G401.6 (cell line): ENCODE measurements at regions not wholly inside any gene's neighbourhood (a gene's known extent, or its start where the extent isn't known, plus 50 kb on each side); places are given as distances from the start of the nearest gene placed in this dataset.
"Not testable (repeated sequence)": the region's sequence is repeated elsewhere in the genome, so short reads cannot be mapped to it uniquely, and the experiment has no call there.

ENCODE experiments used
- FAIRE-seq: peaks from 2 replicates; lab custom pipeline; 2012; peaks lifted over from hg19 to GRCh38; lab: Jason Lieb, UNC

GRCh38 chr6:133052465-133052864, 188.7 kb upstream of the EYA4 start:
- no peak for FAIRE-seq

- FAIRE-seq = no peak
Observed at GRCh38 chr6:133055441-133055966, 185.7 kb upstream of the EYA4 start.

DNA sequence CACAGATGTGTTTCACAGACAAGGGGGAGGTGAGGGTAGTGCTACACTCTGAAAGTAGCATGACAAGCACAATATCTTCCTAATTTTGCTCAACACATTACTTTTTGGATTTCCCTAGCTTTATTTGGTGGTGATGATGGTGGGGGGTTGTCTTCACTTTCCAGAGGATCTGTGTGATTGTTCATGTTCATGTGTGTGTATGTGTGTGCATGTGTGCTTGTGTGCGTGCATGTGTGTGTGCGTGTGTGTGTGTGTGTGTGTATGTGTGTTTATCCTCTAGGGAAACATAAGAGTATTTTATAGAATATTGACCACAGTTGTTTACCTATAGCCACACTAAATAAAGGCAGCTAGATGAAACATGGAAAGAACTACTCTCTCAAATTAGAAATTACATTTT, 183.8 kb upstream of the EYA4 start:
- no peak for FAIRE-seq

DNA sequence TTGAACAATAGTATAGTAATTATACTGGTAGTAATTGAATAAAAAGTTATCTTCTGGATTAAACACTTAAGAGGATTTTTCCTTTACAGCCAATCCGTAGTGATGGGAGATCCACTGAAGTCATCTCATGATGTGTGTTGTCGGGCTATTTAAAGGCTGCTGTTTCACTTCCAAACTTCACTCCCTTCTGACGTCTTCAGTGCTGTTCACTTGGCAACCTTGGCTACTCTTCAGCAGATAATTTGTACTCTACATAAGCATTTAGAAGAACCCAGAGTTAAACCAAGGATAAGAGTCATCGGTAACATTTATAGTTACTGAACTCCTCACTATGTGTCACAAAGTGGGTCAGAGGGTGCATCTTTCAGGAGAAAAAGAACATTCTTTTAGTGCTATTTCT, 179.1 kb upstream of the EYA4 start:
- FAIRE-seq = no peak

- FAIRE-seq = no peak
Observed at GRCh38 chr6:133062696-133063306, 178.4 kb upstream of the EYA4 start.

DNA sequence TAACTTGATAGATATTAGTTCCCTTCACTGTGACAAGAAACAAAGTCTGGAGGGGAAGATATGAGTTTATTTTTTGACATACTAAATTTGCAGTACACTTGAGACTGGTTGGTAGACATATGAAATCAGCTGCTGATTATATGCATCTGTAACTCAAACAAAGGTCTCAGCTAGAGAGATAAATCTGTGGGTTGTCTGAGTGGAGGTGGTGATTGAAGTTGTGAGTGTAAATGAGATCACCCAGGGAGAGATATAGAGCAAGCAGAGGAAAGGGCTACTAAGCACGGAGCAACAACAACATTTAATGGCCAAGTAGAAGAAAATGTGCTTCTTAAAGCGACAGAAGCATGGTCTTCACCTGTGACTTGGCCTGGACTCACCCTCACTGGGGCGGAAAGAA, 173.2 kb upstream of the EYA4 start:
- FAIRE-seq = no peak

DNA sequence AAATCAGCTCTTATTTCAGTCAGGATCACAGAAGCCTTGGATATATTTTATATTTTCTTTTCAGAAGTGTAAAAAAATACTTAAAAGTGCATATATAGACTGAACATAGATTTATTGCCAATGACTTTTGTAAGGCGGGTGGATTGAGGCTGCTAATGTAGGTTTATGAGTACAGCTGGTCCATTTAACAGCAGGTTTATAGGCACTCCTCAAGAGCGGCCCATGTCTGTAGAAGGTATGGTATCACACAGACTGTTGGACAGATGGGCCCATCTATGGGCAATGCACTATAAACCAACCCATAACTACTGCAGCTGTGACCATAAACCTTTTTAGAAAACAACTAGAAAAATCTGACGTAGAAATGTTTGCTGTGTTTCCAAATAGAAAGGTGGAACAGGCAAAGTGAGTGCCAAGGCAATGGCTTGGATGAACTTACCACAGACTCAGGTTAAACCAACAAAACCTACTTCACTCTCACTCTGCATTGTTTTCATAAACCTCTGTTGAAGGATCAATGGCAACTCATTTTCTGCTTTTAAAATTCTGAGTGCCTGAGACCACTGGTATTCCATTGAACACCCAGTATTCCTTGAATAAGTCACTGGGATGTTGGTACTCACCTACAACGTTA, 170.6 kb upstream of the EYA4 start:
- no peak for FAIRE-seq

- FAIRE-seq = no peak
Observed at GRCh38 chr6:133079901-133080300, 161.3 kb upstream of the EYA4 start.

DNA sequence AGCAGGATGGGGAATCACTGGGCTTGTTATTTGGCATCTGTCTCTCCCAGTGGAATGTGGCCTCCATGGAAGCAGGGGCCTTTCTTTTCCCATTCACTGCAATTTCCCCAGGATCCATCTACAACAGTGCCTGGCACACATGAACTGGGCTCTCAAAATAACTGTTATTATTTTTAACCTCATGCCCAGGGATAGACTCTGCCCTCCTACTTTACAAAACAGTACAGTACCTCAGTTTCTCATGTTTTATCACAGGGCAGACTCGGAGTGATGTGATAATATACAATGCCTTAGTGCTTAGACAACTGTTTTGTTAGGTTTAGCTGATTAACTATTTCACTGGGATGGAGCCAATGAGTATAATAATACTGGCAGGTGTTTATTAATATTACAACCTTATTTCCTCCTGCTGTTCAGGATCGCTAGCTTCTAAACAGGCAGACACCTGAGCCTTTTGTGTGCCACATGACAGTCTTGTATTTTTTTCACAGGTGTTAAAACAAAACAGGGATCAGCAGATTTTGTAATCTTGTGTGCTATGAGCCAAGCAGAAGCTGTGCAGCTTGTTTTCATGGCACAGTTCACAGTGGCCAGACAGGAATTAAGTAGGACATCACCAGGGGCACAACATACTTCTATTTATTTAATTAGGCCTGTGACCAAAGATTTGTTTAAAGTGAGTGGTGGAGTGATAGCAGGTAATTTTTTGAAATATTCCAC, 157.7 kb upstream of the EYA4 start:
- FAIRE-seq = no peak

DNA sequence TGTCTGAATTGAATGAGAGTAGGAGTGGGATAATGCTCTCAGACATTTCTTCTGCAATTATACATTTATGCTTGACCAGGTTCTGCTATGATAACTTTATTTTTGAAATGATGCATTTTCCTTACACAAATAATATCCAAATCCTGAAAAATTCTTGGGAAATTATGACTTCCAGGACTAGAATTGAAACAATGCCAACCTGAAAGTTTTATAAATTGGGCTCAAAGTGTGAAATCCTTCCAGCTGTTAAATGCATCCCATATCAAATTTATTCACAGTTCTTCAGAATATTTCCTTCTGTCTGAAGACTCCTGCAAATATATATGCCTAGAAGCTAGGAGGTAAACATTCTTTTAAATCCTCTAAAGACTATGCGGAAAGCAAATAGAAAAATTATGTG, 155.7 kb upstream of the EYA4 start:
- FAIRE-seq = no peak

- no peak for FAIRE-seq
Observed at GRCh38 chr6:133085896-133086295, 155.3 kb upstream of the EYA4 start.

DNA sequence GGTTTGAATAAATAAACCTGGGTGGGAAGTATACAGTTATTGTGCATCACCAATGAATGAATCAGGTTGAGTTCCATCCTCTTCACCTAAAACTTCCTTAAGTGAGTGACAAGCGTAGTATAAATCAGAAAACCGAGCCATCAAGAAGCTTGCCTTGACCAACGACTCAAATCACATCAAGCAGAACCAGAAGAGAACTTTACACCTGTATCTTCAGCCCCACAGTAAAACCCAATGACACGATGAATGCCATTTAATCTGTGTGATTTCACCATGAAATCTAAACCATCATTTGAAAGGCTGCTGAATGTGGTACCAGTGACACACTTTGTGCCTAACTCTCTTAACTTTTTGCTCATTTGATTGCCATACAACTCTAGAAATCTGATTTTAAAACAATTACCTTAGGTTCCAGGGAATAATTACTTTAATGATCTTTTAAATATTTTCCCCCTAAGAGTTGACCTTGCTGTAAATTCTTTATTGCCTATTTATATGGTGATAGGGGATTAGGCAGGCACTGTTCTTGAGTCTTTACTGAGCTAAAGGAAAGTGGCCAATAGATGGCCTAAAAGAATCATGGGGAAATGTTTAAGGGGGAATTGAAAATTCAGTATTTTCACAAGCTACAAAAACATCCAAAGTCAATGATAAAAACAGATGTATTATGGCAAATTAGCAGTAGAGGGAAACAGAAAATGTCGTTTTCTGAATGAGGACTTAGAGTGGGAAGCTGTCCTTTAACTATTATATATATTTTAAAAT, 152.0 kb upstream of the EYA4 start:
- FAIRE-seq = no peak

DNA sequence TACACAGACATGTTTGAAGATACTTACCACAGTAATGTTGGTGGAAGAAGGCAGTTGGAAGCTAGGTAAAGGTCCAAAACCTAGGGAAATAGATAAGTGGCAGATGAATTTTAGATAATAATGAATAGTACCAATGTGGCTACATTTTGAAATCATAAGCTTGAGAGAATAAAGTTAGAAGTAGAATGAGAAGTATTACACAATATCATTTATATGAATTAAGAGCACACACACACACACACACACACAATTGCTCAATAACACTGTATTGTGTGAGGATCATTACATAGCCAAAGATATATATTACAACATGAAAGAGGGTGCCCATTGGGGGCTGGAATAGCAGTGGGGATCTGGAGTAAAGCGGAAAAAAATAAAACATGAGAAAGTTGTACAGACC, 149.0 kb upstream of the EYA4 start:
- no peak for FAIRE-seq

DNA sequence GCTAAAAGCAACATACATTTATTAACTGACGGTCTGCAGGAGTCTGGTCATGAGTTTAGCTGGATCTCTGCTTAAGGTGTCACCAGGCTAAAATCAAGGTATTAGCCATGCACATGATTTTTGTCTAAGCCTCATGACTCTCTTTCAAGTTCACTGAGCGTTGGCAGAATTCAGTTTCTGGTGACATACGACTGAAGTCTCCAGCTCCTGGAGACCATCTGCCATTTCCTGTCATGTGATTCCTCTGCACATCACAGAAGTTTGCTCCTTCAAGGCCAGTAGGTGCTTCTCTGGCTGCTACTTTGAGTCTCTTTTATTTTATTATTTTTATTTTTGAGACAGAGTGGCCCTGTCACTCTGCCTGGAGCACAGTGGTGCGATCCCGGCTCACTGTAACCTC, 148.4 kb upstream of the EYA4 start:
- FAIRE-seq = no peak

GRCh38 chr6:133093211-133093610, 147.9 kb upstream of the EYA4 start:
- FAIRE-seq = not testable (repeated sequence)

DNA sequence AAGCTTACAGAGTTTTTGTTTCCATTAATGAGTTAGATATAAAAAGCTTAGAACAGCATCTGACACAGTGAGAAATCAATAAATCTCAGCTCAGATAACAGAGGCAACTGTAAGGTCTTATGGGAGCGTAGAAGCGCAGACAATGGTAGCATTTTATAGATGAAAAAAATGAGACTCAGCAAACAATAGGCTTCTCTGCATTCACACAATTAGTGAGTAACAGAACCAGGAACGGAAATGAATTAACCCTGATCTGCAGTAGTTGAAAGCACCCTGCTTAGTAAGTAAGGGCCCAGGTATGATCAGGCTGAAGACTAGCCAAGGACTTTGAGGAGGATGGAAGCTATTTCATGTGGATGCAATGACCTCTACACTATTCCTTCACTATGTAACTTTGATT, 147.2 kb upstream of the EYA4 start:
- no peak for FAIRE-seq

DNA sequence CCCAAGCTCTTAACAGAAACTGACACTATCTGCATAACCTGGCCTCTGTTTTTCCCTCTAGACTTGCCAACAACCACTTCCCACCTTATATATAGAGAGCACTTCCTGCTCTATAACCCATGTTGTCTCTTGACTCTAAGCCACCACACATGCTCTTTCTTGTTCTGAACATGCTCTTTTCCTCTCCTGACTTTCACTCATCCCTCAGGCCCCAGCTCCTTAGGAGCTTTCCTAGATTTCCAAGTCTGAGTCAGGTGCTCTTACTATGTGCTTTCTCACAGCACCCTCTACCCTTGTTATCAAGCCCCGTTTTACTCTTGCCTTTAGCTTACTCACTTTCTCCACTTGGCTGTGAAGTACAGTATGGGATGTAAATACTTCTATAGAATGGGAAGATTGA, 143.9 kb upstream of the EYA4 start:
- FAIRE-seq = no peak

DNA sequence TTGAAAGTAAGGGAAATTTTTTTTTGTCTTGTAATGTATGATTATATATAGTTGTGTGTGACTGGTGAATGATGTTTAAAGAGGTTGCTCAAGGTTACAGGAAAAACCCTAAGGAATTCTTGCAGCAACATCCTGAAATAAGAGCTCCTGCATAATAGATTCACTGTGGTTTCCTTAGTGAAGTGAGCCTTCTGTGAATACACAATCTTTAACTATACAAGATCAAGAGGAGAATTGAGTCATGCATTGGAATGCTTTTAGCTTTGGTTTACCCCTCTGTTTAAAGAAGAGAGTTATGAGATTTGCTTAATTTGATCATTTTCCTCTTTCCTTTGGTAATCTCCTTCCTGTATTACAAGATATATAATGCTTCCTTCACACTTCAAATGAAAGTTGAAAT, 141.6 kb upstream of the EYA4 start:
- FAIRE-seq = no peak

GRCh38 chr6:133100865-133101264, 140.3 kb upstream of the EYA4 start:
- FAIRE-seq = no peak

DNA sequence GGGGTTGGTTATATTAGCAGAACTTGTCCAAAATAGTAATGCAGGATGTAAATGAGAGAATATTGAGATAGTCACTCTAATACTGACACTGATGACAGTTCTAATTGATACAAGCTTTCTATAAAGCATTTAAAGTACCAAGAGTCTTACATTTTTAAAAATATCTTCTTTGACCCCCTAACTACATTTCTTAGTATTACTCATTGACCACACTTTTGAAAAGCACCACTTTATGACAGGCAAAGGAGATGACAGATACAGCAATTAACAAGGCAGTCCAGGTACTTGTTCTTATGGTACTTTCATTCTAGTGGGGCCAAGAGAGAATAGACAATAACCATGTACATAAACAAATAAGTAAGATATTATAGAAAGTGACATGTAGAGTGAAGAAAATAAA, 139.4 kb upstream of the EYA4 start:
- no peak for FAIRE-seq

- no peak for FAIRE-seq
Observed at GRCh38 chr6:133106934-133107333, 134.2 kb upstream of the EYA4 start.

DNA sequence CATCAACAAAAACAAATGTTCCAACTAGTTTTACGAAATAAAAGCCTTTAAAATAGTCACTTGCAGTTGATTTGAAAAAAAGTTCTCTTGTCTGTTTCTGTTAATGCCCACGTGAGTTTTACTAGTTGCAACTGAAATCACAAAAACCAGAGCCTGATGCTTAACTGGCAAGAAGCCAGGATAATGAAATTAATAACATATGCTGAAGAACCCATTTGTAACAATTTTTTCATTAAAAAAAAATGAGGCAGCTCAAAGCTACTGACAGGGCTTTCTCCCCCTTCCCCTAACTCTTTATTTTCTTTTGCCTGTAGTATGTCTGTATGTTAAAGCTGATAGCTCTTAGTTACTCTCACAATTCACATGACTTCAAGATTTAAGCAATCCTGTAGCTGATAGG, 132.7 kb upstream of the EYA4 start:
- no peak for FAIRE-seq

GRCh38 chr6:133114973-133115372, 126.2 kb upstream of the EYA4 start:
- no peak for FAIRE-seq
